ENCODE measurements at regions not wholly inside any gene's neighbourhood (a gene's known extent, or its start where the extent isn't known, plus 50 kb on each side); places are given as distances from the start of the nearest gene placed in this dataset.

DNA sequence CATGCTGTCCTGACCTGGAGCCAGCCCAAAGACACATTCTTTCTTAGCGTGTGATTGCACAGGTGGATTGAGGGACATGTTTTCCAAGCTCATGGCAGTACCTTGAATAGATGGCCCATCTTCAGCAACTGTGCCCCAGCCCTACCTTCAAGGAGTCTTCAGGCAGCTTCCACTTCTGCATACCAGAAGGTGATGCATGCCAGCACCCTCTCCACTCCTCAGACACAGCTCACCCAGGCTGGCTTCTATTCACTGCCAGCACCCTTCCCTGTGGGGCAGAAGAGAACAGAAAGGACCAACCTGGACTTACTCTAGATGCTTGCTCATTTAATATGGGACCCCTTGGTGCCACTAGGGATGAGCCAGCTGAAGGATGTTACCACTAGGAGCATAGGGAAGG lies 466.4 kb upstream of the ISX start:
- TF ChIP-seq KDM1A (IDR thresholded peaks at IDR 0.05; ENCODE audit: low read depth) (no peak), CTCF (IDR thresholded peaks at IDR 0.05) (no peak), ZSCAN20 (CRISPR knock-in tag; IDR thresholded peaks at IDR 0.05) (no peak), NR3C1 (IDR thresholded peaks at IDR 0.05) (no peak), SMC3 (IDR thresholded peaks at IDR 0.05) (no peak), HDAC2 (IDR thresholded peaks at IDR 0.05) (no peak), FOXS1 (CRISPR knock-in tag; IDR thresholded peaks at IDR 0.05) (no peak), ZNF302 (CRISPR knock-in tag; IDR thresholded peaks at IDR 0.05) (no peak), POLR2A (IDR thresholded peaks at IDR 0.05; ENCODE audit: low read length) (no peak), BCL3 (IDR thresholded peaks at IDR 0.05) (no peak), HMGXB4 (CRISPR knock-in tag; IDR thresholded peaks at IDR 0.05; ENCODE audit: borderline replicate concordance) (no peak)
- TF ChIP-seq, protein P1, sequence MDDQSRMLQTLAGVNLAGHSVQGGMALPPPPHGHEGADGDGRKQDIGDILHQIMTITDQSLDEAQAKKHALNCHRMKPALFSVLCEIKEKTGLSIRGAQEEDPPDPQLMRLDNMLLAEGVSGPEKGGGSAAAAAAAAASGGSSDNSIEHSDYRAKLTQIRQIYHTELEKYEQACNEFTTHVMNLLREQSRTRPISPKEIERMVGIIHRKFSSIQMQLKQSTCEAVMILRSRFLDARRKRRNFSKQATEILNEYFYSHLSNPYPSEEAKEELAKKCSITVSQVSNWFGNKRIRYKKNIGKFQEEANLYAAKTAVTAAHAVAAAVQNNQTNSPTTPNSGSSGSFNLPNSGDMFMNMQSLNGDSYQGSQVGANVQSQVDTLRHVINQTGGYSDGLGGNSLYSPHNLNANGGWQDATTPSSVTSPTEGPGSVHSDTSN (IDR thresholded peaks at IDR 0.05), result no peak
